GM12878 (cell line): ENCODE measurements at regions not wholly inside any gene's neighbourhood (a gene's known extent, or its start where the extent isn't known, plus 50 kb on each side); places are given as distances from the start of the nearest gene placed in this dataset.

ENCODE experiments used
- ATAC-seq: fragments of 200-7000 bp; cut with Tn5 transposase; 3 replicates; pipeline ENCODE4 v1.9.1; 2020; ENCODE audit warnings: mild to moderate bottlenecking, moderate library complexity
- BruUV-seq: library from RNA; stranded (reverse); fragments of 400-500 nt; replicated peaks from 2 replicates; lab custom pipeline; 2021; lab: Mats Ljungman, UMichigan
- CTCF ChIA-PET: fragments of 300-600 bp; sonication (Branson Sonifier 250); formaldehyde crosslinking; extraction: SDS; loops from one replicate; lab custom pipeline; 2021; ENCODE audit warnings: inconsistent platforms; lab: Yijun Ruan, JAX
- POLR2A ChIA-PET: fragments of 350-600 bp; formaldehyde crosslinking; extraction: SDS; loops from one replicate; lab custom pipeline; 2021; ENCODE audit warnings: inconsistent platforms; lab: Charles Lee
- RAD21 ChIA-PET: fragments of 300-600 bp; sonication (Branson Sonifier 250); formaldehyde crosslinking; loops from one replicate; lab custom pipeline; 2023; ENCODE audit warnings: antibody characterized with exemption; ENCODE audit not compliant: unreplicated experiment; lab: Charles Lee
- SMC1A ChIA-PET: fragments of 300-600 bp; sonication (Branson Sonifier 250); formaldehyde crosslinking; loops from one replicate; lab custom pipeline; 2023; ENCODE audit not compliant: unreplicated experiment, uncharacterized antibody; lab: Charles Lee
- DNase-seq: peaks from one replicate; pipeline ENCODE4 v3.0.0-alpha.2; 2011; ENCODE audit warnings: low read depth, low spot score
- FAIRE-seq: peaks from 3 replicates; lab custom pipeline; 2011; peaks lifted over from hg19 to GRCh38; lab: Jason Lieb, UNC
- H2AFZ ChIP-seq: 2 replicates; pipeline ENCODE4 v1.6.0; 2011; ENCODE audit warnings: low read depth, low read length, control low read depth; ENCODE audit not compliant: control insufficient read depth
- H3K27ac ChIP-seq: 2 replicates; pipeline ENCODE4 v1.5.1; 2011; ENCODE audit warnings: control low read depth; ENCODE audit not compliant: control insufficient read depth, insufficient read depth
- H3K27me3 ChIP-seq, 2 experiments: replicated peaks in 1 of 2; 2 replicates each; pipeline versions ENCODE4 v1.6.0 to v1.6.1; 2011; ENCODE audit warnings: low read length in 1 of 2; ENCODE audit not compliant: control insufficient read depth in 2 of 2, insufficient read depth in 2 of 2
- H3K36me3 ChIP-seq, 2 experiments: 2 replicates each; pipeline ENCODE4 v1.5.1; 2011; ENCODE audit warnings: low read length in 1 of 2; ENCODE audit not compliant: control insufficient read depth in 2 of 2, insufficient read depth in 2 of 2
- H3K4me1 ChIP-seq: 2 replicates; pipeline ENCODE4 v1.6.1; 2011; ENCODE audit warnings: mild to moderate bottlenecking, low read length, moderate library complexity, mixed read lengths; ENCODE audit not compliant: control insufficient read depth, insufficient read depth
- H3K4me2 ChIP-seq: 2 replicates; pipeline ENCODE4 v1.6.0; 2011; ENCODE audit warnings: control low read depth; ENCODE audit not compliant: control insufficient read depth, insufficient read depth
- H3K4me3 ChIP-seq: fragments of 200-600 bp; sonication (generic); 2 replicates; pipeline ENCODE4 v1.5.1; 2016
- H3K79me2 ChIP-seq: 2 replicates; pipeline ENCODE4 v1.6.0; 2011; ENCODE audit warnings: low read length; ENCODE audit not compliant: control insufficient read depth, insufficient read depth
- H3K9ac ChIP-seq: 2 replicates; pipeline ENCODE4 v1.8.0; 2011; ENCODE audit warnings: low read length, control low read depth, mixed read lengths; ENCODE audit not compliant: control insufficient read depth, insufficient read depth
- H3K9me3 ChIP-seq: replicated peaks from 3 replicates; pipeline ENCODE4 v1.5.1; 2011; ENCODE audit warnings: mild to moderate bottlenecking, low read length; ENCODE audit not compliant: control insufficient read depth, insufficient read depth
- H4K20me1 ChIP-seq: 2 replicates; pipeline ENCODE4 v1.6.0; 2011; ENCODE audit not compliant: control insufficient read depth, insufficient read depth
- SP1 ChIP-seq: IDR thresholded peaks from one replicate; pipeline ENCODE4 v1.6.1; 2011; ENCODE audit warnings: low read depth, low read length
- SPI1 ChIP-seq: IDR thresholded peaks from 2 replicates; pipeline ENCODE4 v1.6.1; 2011; ENCODE audit warnings: low read depth, mild to moderate bottlenecking, low read length, moderate library complexity, borderline replicate concordance; ENCODE audit not compliant: insufficient read depth
- WGBS: methylation state at CpG from one replicate; pipeline ENCODE4 v1.1.6; 2016; ENCODE audit warnings: low lambda C conversion rate; ENCODE audit not compliant: insufficient replicate concordance, insufficient coverage; ENCODE audit errors: missing lambda C conversion rate; 5-methylcytosine and 5-hydroxymethylcytosine counted together
- in situ Hi-C: fragments of 300-500 bp; cut with MboI; formaldehyde crosslinking; loops from 9 replicates; pipeline ENCODE4 v1.14.3; 2018; ENCODE audit warnings: mixed read lengths
- intact Hi-C: fragments of 100-400 bp; cut with micrococcal nuclease; formaldehyde crosslinking; loops from one replicate; pipeline ENCODE4 v1.14.2; 2022; ENCODE audit not compliant: unreplicated experiment
- TF ChIP-seq, protein P1 (sequence below): fragments of 150-350 bp; IDR thresholded peaks from 2 replicates; pipeline ENCODE4 v1.6.1; 2016; ENCODE audit warnings: low read depth, low read length

DNA sequence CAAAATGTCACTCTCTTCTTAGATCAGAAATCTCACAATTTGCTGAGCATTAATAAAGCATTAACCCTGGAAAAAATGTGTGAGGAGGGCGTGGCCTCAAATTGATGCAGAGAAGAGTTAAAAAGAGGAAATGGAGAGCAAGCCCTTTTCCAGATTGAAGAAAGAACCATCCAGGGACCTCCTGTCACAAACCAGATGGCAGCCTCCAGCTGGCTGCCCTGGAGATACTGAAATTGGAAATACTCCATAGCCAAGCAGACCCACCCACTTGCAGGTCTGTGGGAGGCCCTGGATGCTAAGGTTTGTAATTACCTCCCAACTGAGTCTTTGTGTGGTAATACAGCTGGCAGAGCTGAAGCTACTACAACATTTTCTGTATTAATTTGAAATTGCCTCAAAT, 214.9 kb downstream of the IL20RB start:
- intact Hi-C loops = no loop called here
- Histone ChIP-seq H3K79me2 (no peaks in the 10 kb centered on the region), H3K4me3 (no peak overlapping the region), H2AFZ (no peak overlapping the region), H3K4me1 (peaks cover 9% of the 10 kb centered on the region), H3K27ac (no peak overlapping the region), H3K27me3 (no peaks in the 10 kb centered on the region)
- BruUV-seq = no TSS peak
- 0% methylated on average over 1 of the region's 1 CpG for WGBS
- FAIRE-seq (no peak), DNase-seq (no peak), ATAC-seq (no peak)
- in situ Hi-C loops = no loop called here
- ChIA-PET RAD21 (interaction anchor here (1.7 kb wide), 1 partner anchor 10 kb away, joined by 4 read pairs; no protein-coding TSS in a partner anchor), CTCF (interaction anchor here (0.6 to 2.7 kb wide), 3 partner anchors 11 to 413 kb away, joined by 3 to 12 read pairs (median 4); no protein-coding TSS in a partner anchor), POLR2A (no interaction called here)
- TF ChIP-seq SPI1 = peak; percentile 67
- TF ChIP-seq, protein P1, sequence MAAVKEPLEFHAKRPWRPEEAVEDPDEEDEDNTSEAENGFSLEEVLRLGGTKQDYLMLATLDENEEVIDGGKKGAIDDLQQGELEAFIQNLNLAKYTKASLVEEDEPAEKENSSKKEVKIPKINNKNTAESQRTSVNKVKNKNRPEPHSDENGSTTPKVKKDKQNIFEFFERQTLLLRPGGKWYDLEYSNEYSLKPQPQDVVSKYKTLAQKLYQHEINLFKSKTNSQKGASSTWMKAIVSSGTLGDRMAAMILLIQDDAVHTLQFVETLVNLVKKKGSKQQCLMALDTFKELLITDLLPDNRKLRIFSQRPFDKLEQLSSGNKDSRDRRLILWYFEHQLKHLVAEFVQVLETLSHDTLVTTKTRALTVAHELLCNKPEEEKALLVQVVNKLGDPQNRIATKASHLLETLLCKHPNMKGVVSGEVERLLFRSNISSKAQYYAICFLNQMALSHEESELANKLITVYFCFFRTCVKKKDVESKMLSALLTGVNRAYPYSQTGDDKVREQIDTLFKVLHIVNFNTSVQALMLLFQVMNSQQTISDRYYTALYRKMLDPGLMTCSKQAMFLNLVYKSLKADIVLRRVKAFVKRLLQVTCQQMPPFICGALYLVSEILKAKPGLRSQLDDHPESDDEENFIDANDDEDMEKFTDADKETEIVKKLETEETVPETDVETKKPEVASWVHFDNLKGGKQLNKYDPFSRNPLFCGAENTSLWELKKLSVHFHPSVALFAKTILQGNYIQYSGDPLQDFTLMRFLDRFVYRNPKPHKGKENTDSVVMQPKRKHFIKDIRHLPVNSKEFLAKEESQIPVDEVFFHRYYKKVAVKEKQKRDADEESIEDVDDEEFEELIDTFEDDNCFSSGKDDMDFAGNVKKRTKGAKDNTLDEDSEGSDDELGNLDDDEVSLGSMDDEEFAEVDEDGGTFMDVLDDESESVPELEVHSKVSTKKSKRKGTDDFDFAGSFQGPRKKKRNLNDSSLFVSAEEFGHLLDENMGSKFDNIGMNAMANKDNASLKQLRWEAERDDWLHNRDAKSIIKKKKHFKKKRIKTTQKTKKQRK = no peak
- TF ChIP-seq, all 136 proteins: peak for 1
- no peaks in the 10 kb centered on the region for H3K9me3 ChIP-seq
- SMC1A ChIA-PET = interaction anchor here (1.1 kb wide), 1 partner anchor 51 kb away, joined by 3 read pairs; no protein-coding TSS in a partner anchor
- H3K9ac ChIP-seq = no peak overlapping the region
- H4K20me1 ChIP-seq = no peaks in the 10 kb centered on the region
- H3K36me3 ChIP-seq = no peaks in the 10 kb centered on the region
- H3K4me2 ChIP-seq = no peak overlapping the region

DNA sequence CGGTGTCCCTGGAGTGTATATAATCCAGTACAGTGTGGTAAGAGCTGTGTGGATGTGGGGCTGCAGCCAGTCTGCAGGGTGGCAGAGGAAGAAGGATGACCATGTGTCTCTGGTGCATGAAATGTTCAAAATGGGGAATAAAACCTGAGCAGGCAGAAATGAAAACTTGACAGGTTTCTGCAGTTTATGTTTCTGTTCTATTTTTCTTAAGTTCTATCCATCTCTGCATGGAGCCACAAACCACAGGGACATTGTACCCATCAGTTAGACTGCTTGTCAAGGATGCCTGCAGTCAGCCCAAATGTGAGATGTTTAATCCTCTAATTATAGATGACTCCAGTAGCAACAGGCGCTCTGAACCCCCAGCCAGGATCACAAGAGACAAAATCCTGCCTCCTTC, 216.7 kb downstream of the IL20RB start:
- no peak overlapping the region for H3K4me2 ChIP-seq
- DNase-seq (no peak), ATAC-seq (peak; percentile 30; the same call in 1 of the 3 replicates), FAIRE-seq (no peak)
- H3K36me3 ChIP-seq = no peaks in the 10 kb centered on the region
- H3K4me3 ChIP-seq = no peak overlapping the region
- ChIA-PET CTCF (interaction anchor here (2.7 kb wide), 1 partner anchor 13 kb away, joined by 12 read pairs; no protein-coding TSS in a partner anchor), POLR2A (no interaction called here), RAD21 (no interaction called here), SMC1A (no interaction called here)
- intact Hi-C loops (no loop called here), in situ Hi-C loops (no loop called here)
- H2AFZ ChIP-seq = no peak overlapping the region
- no peak overlapping the region for H3K9ac ChIP-seq
- H3K79me2 ChIP-seq = no peaks in the 10 kb centered on the region
- 34% methylated on average over 2 of the region's 2 CpGs for WGBS
- no peaks in the 10 kb centered on the region for H4K20me1 ChIP-seq
- TF ChIP-seq SP1 = no peak
- no TSS peak for BruUV-seq
- H3K9me3 ChIP-seq = no peaks in the 10 kb centered on the region
- H3K27me3 ChIP-seq = no peaks in the 10 kb centered on the region
- peaks cover 9% of the 10 kb centered on the region for H3K4me1 ChIP-seq
- no peak overlapping the region for H3K27ac ChIP-seq
